Fibroblast of mammary gland (primary cell): ENCODE measurements at regions not wholly inside any gene's neighbourhood (a gene's known extent, or its start where the extent isn't known, plus 50 kb on each side); places are given as distances from the start of the nearest gene placed in this dataset.

Source experiments
- DNase-seq: peaks from one replicate; pipeline ENCODE4 v3.0.0-alpha.2; 2010; ENCODE audit warnings: low read depth
- H3K4me3 ChIP-seq: 2 replicates; pipeline ENCODE4 v1.5.1; 2011; ENCODE audit warnings: low read depth, mild to moderate bottlenecking, low read length, moderate library complexity; ENCODE audit not compliant: control insufficient read depth
- TF ChIP-seq, protein P1 (sequence below): conservative IDR thresholded peaks from 2 replicates; pipeline ENCODE4 v1.5.1; 2011; ENCODE audit warnings: low read depth, low read length, inconsistent platforms; ENCODE audit not compliant: control insufficient read depth, insufficient read depth

DNA sequence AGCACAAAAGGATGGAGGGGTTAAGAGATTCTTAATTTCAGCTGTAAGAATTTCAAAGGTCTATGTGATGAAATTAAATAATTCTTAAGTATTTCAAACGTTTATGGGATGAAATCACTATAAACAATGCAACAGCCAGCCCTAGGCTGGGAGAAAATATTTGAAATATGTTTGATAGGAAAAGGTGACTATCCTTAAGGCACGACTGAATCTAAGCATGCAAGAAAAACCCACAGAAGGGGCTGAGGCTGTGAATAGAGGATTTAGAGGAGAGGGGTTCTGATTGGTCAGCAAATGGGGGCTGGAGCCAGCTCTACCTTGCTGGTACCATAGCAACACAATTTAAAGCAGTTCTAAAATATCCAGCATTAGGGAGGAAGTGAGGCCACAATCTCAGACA is 220.8 kb upstream of the ATP10A start:
- TF ChIP-seq, protein P1, sequence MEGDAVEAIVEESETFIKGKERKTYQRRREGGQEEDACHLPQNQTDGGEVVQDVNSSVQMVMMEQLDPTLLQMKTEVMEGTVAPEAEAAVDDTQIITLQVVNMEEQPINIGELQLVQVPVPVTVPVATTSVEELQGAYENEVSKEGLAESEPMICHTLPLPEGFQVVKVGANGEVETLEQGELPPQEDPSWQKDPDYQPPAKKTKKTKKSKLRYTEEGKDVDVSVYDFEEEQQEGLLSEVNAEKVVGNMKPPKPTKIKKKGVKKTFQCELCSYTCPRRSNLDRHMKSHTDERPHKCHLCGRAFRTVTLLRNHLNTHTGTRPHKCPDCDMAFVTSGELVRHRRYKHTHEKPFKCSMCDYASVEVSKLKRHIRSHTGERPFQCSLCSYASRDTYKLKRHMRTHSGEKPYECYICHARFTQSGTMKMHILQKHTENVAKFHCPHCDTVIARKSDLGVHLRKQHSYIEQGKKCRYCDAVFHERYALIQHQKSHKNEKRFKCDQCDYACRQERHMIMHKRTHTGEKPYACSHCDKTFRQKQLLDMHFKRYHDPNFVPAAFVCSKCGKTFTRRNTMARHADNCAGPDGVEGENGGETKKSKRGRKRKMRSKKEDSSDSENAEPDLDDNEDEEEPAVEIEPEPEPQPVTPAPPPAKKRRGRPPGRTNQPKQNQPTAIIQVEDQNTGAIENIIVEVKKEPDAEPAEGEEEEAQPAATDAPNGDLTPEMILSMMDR = no peak
- DNase-seq = no peak
- no peak overlapping the region for H3K4me3 ChIP-seq

DNA sequence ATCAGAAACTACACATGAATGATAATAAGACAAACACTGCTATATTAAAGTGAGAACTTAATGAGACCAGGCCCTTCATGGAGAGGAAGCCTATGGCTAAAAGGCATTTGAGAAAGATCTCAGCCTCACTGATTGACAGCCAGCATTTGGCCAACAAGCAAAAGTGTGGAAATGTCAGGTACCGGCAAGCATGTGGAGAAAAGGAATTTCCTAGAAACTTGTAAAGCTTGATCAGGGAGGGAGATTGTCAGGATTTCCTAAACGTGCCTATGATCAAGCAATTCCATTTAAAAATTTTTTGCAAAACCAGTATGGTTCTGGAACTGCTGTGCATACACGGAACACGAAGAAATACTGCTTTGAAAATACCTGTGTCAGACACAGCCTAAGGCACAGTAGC is 220.3 kb upstream of the ATP10A start:
- TF ChIP-seq, protein P1 = no peak
- H3K4me3 ChIP-seq = no peak overlapping the region
- DNase-seq = no peak

GRCh38 chr15:26082221-26083109 is 219.3 kb upstream of the ATP10A start:
- TF ChIP-seq, protein P1 = no peak
- peak; percentile 94 for DNase-seq
- H3K4me3 ChIP-seq = peak overlapping the region; percentile 72

GRCh38 chr15:26081758-26082220 is 218.7 kb upstream of the ATP10A start:
- H3K4me3 ChIP-seq = peak overlapping the region; percentile 10
- TF ChIP-seq, protein P1 = no peak
- no peak for DNase-seq

- no peak for DNase-seq
- TF ChIP-seq, protein P1 = no peak
- no peak overlapping the region for H3K4me3 ChIP-seq
Observed at GRCh38 chr15:26075770-26076169, 212.6 kb upstream of the ATP10A start.

DNA sequence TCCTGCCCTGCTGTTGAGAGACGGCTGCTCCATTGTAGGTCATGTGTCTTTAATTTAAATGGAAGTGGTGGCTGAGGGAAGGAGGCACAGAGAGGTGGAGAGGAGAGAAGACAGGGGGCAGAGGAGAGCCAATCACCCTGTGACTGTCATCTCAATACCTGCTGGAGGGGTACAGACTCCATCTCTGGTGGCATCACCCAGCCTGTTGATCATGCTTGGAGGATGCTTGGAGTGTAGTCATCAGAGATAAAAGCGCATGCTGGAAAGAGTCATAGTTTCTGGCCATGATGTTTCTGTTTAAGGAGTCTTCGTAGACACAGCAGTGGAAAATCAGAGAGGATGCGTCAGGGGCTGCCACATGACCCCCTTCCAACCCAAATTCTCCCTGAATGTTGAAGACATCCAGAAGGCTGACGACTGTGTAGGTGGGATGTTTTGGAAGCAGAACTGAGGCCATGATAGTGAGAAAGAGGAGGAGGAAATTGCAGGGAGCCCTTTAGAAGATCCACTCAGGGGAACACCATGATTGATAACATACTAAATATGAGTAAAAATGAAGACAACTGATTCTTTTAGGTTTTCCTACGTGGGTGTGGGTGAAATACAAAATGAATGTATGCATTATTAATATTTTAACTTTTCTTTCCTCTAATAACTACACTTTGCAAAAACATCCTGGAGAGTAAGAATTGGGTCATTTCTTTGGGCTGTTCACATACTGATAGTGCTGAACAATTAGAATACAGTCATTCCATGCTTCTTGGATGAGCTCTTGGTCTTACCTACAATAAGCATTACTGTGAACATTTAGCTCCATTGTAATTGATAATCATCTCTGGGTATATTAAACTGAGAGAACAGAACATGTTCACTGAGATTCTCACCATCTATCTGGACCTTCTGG is 210.6 kb upstream of the ATP10A start:
- no peak overlapping the region for H3K4me3 ChIP-seq
- TF ChIP-seq, protein P1 = no peak
- DNase-seq = no peak
